Hypothalamus (tissue), 51 donors: ENCODE measurements at regions not wholly inside any gene's neighbourhood (a gene's known extent, or its start where the extent isn't known, plus 50 kb on each side); places are given as distances from the start of the nearest gene placed in this dataset.
"Not testable (repeated sequence)": the region's sequence is repeated elsewhere in the genome, so short reads cannot be mapped to it uniquely, and the experiment has no call there.

Source experiments
- DNase-seq, 51 donors: peaks; one replicate each; lab custom pipeline; 2025; lab: John Stamatoyannopoulos, UW

GRCh38 chrX:8027827-8028226, 100.6 kb upstream of the PNPLA4 start:
- peak in 9 of 51 donors; percentile 0 to 37 (median 5) for DNase-seq

- no peak for DNase-seq
Measured at GRCh38 chrX:8025705-8026104, 98.5 kb upstream of the PNPLA4 start.

- DNase-seq = no peak
Measured at GRCh38 chrX:8018934-8019333, 91.7 kb upstream of the PNPLA4 start.

GRCh38 chrX:8010105-8010504, 82.9 kb upstream of the PNPLA4 start:
- no peak for DNase-seq

- no peak for DNase-seq
Measured at GRCh38 chrX:8005678-8006347, 78.6 kb upstream of the PNPLA4 start.

GRCh38 chrX:8003147-8003883, 76.1 kb upstream of the PNPLA4 start:
- DNase-seq = peak in 1 of 51 donors; percentile 0

GRCh38 chrX:7996851-7997250, 69.6 kb upstream of the PNPLA4 start:
- no peak for DNase-seq

GRCh38 chrX:7996414-7996813, 69.2 kb upstream of the PNPLA4 start:
- peak in 13 of 51 donors; percentile 0 to 8 (median 0) for DNase-seq

- no peak for DNase-seq
Measured at GRCh38 chrX:7993873-7994272, 66.7 kb upstream of the PNPLA4 start.

- not testable (repeated sequence) for DNase-seq
Measured at GRCh38 chrX:7988013-7988759, 61.0 kb upstream of the PNPLA4 start.

GRCh38 chrX:7987160-7988012, 60.2 kb upstream of the PNPLA4 start:
- DNase-seq = no peak

- DNase-seq = not testable (repeated sequence)
Measured at GRCh38 chrX:7986738-7987137, 59.5 kb upstream of the PNPLA4 start.

- DNase-seq = no peak
Measured at GRCh38 chrX:7985568-7985967, 58.4 kb upstream of the PNPLA4 start.

GRCh38 chrX:7983581-7983980, 56.4 kb upstream of the PNPLA4 start:
- DNase-seq = no peak
